Adrenal gland (tissue), 9 donors: ENCODE measurements at regions not wholly inside any gene's neighbourhood (a gene's known extent, or its start where the extent isn't known, plus 50 kb on each side); places are given as distances from the start of the nearest gene placed in this dataset.
"Not testable (repeated sequence)": the region's sequence is repeated elsewhere in the genome, so short reads cannot be mapped to it uniquely, and the experiment has no call there.

Experiments
- DNase-seq, 7 donors: peaks; one replicate each; pipeline ENCODE4 v3.0.0-alpha.2; 2019 to 2020
- H3K27ac ChIP-seq, 5 donors: fragments of 200-600 bp; sonication (generic) in 4 of 5; 1 replicate in 3 of 5; 2 replicates in 2 of 5; pipeline versions ENCODE4 v1.5.1 to v1.8.0; 2016 to 2020; ENCODE audit warnings: mild to moderate bottlenecking in 1 of 5
- H3K27me3 ChIP-seq: fragments of 200-600 bp; 2 replicates; pipeline ENCODE4 v1.8.0; 2021
- H3K36me3 ChIP-seq, 2 donors: fragments of 200-600 bp; replicated peaks in 1 of 2; 1 replicate in 1 of 2; 2 replicates in 1 of 2; pipeline versions ENCODE4 v1.5.1 to v1.8.0; 2018 to 2022
- H3K4me1 ChIP-seq, 2 donors: fragments of 200-600 bp; replicated peaks in 1 of 2; 1 replicate in 1 of 2; 2 replicates in 1 of 2; pipeline versions ENCODE4 v1.5.1 to v1.8.0; 2018 to 2021
- H3K4me3 ChIP-seq, 4 donors: fragments of 200-600 bp; sonication (generic) in 3 of 4; one replicate each; pipeline ENCODE4 v1.5.1; 2016 to 2018
- H3K9me3 ChIP-seq, 3 donors: fragments of 200-600 bp; sonication (generic) in 1 of 3; replicated peaks in 1 of 3; 1 replicate in 2 of 3; 2 replicates in 1 of 3; pipeline versions ENCODE4 v1.5.1 to v1.8.0; 2016 to 2021
- CTCF ChIP-seq, 6 experiments: fragments of 450-650 bp in 4 of 6; fragments of 200-600 bp in 2 of 6; sonication (generic) in 1 of 6; IDR thresholded peaks; 1 replicate in 5 of 6; 2 replicates in 1 of 6; pipeline versions ENCODE4 v1.5.1 to v1.8.0; 2016 to 2021; ENCODE audit warnings: antibody characterized with exemption in 6 of 6, mild to moderate bottlenecking in 2 of 6, moderate library complexity in 1 of 6
- POLR2A ChIP-seq, 2 donors: fragments of 450-650 bp; IDR thresholded peaks; one replicate each; pipeline ENCODE4 v1.6.1; 2017; ENCODE audit warnings: antibody characterized with exemption in 2 of 2, mild to moderate bottlenecking in 2 of 2, moderate library complexity in 1 of 2
- WGBS, 4 donors: extraction: QIAGEN DNeasy Blood & Tissue Kit in 2 of 4; methylation state at CpG; one replicate each; pipeline versions ENCODE4 v1.1.5 to v1.1.7; 2013 to 2017; 5-methylcytosine and 5-hydroxymethylcytosine counted together
- intact Hi-C, 2 donors: fragments of 100-400 bp; cut with DNase I; formaldehyde crosslinking; loops; one replicate each; pipeline versions ENCODE4 v1.14.1 to v1.15.0; 2022 to 2023
- donor health status: healthy with polysubstance abuse.
- donor health status: Bipolar disorder and iron deficiency.
- donor health status: DM: yes; HTN: yes; CAD: no.
- donor health status: DM: no; HTN: no; CAD: no.
- donor health status: DM: no; HTN: no; CAD: no.

DNA sequence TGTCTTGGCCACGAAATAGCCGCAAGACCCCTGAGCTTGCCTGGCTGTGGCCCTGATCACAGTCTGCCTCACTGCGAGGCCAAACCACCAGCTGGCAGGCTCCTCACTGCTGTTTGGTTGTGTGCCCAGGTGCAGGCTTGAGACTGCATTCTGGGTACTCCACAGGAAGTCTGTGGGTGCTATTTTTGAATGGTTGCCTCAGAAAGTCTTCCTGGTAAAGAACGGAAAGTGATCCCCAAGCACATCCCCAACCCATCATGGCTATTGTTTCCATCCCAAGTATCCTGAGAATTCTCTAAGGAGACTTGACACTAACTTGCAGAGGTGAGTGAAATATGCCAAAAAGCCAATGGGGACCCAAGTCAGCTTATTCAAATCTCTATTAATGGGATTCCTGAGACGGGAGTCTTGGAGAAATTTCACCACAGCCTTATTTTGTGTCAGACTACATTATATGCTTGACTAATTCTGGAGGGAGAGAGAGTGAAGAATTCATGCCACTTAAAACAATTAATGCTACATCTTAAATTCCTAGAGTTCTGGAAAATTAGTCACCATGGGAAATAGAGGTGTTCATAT is 170.9 kb downstream of the RAMP3 start:
- WGBS, 4 donors, result 61 to 74% (median 67%) methylated on average over 5 of the region's 5 CpGs
- Histone ChIP-seq H3K9me3 (no peaks in the 10 kb centered on the region), H3K27me3 (no peaks in the 10 kb centered on the region), H3K4me1 (no peaks in the 10 kb centered on the region), H3K4me3 (no peak overlapping the region), H3K36me3 (no peaks in the 10 kb centered on the region), H3K27ac (no peak overlapping the region)
- intact Hi-C loops, result no loop called here
- TF ChIP-seq CTCF (IDR thresholded peaks at IDR 0.05) (no peak), POLR2A (IDR thresholded peaks at IDR 0.05) (no peak)
- DNase-seq, result no peak

DNA sequence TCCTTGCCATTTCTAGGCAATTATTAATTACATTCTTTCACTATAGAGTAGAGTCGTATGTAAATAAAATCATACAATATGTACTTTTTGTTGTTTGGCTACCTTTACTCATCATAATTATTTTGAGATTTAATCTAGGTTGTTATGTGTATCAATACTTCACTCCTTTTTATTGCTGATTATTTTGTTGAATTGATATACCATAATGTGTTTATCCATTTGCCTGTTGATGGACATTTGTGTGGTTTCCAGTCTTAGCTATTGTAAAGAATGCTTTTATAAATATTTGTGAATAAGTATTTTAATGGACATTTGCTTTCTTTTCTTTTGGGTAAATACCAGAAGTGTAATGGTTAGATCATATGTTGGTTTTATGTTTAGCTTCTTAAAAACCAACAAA is 174.0 kb downstream of the RAMP3 start:
- intact Hi-C loops, result no loop called here

GRCh38 chr7:45335024-45335423 is 177.4 kb downstream of the RAMP3 start:
- H3K27me3 ChIP-seq, H3K4me3 ChIP-seq, H3K36me3 ChIP-seq, H3K27ac ChIP-seq, H3K4me1 ChIP-seq, H3K9me3 ChIP-seq, DNase-seq, intact Hi-C loops: not testable (repeated sequence)
- WGBS, 4 donors, result 76 to 90% (median 81%) methylated on average over 2 of the region's 2 CpGs

More for the DNA sequence above, 174.0 kb downstream of the RAMP3 start:
- Histone ChIP-seq H3K27ac (no peak overlapping the region), H3K27me3 (no peaks in the 10 kb centered on the region), H3K4me3 (no peak overlapping the region), H3K36me3 (no peaks in the 10 kb centered on the region), H3K9me3 (no peaks in the 10 kb centered on the region), H3K4me1 (no peaks in the 10 kb centered on the region)
- DNase-seq, result no peak
- 62 to 84% (median 78%) methylated on average over 1 of the region's 1 CpG for WGBS, 4 donors
- TF ChIP-seq POLR2A (IDR thresholded peaks at IDR 0.05) (no peak), CTCF (IDR thresholded peaks at IDR 0.05) (no peak)

- Histone ChIP-seq H3K27me3 (no peaks in the 10 kb centered on the region), H3K4me1 (no peaks in the 10 kb centered on the region), H3K36me3 (no peaks in the 10 kb centered on the region), H3K27ac (no peak overlapping the region), H3K9me3 (no peaks in the 10 kb centered on the region), H3K4me3 (no peak overlapping the region)
- DNase-seq, result no peak
- 62 to 76% (median 68%) methylated on average over 5 of the region's 5 CpGs for WGBS, 4 donors
- intact Hi-C loops, result no loop called here
- no peak for TF ChIP-seq POLR2A (IDR thresholded peaks at IDR 0.05)
- TF ChIP-seq CTCF (IDR thresholded peaks at IDR 0.05), result no peak
Measured at GRCh38 chr7:45342236-45342635, 184.6 kb downstream of the RAMP3 start.

DNA sequence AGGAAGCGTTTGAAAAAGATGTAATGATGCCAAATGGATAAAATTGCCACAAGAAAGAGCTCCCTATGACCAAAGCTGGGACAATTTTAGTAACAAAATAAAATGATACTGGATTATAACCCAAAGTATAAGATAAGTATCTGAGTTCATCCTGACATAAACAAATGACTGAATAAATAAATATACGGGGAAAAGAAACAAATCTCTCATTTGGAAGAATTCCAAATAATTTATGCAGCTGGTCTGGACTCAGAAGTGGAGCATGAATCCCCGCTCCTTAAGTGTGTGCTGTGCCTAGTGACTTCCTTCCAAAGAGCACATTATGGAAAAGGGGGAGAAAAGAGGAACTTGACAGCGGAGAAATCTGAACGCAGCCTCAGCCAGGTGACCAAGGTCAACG is 186.2 kb downstream of the RAMP3 start:
- no peaks in the 10 kb centered on the region for H3K9me3 ChIP-seq
- no peaks in the 10 kb centered on the region for H3K4me1 ChIP-seq
- intact Hi-C loops, result no loop called here
- no peaks in the 10 kb centered on the region for H3K27me3 ChIP-seq
- H3K27ac ChIP-seq, result no peak overlapping the region
- H3K36me3 ChIP-seq, result no peaks in the 10 kb centered on the region
- 29 to 39% (median 33%) methylated on average over 6 of the region's 6 CpGs for WGBS, 4 donors
- DNase-seq, result no peak
- no peak for TF ChIP-seq CTCF (IDR thresholded peaks at IDR 0.05)
- TF ChIP-seq POLR2A (IDR thresholded peaks at IDR 0.05), result no peak
- no peak overlapping the region for H3K4me3 ChIP-seq
